UCSD-AML1 (cell line): ENCODE measurements at regions not wholly inside any gene's neighbourhood (a gene's known extent, or its start where the extent isn't known, plus 50 kb on each side); places are given as distances from the start of the nearest gene placed in this dataset.

Experiments
- DNase-seq: peaks from one replicate; lab custom pipeline; 2025; ENCODE audit not compliant: unreplicated experiment; lab: John Stamatoyannopoulos, UW

- DNase-seq, result no peak
These were observed 87.1 kb upstream of the ELL2 start for GRCh38 chr5:96048763-96049162.

DNA sequence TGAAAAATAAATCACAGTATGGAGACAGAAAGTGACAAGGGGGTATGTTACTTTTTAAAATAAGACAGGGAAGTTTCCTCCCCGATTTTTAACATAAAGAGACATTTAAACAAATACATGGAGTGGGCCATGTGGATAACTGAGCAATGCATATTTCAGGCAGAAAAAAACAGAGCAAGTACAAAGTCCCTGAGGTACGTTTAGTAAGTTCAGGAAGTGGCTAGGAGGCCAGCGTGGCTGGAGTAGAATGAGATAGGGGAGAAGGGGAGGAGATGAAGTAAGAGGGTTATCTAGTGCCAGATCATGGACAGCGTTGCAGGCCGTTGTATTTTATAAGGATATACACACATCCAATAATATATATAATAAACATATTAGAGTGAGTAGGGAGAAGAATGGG, 84.2 kb upstream of the ELL2 start:
- DNase-seq, result no peak

DNA sequence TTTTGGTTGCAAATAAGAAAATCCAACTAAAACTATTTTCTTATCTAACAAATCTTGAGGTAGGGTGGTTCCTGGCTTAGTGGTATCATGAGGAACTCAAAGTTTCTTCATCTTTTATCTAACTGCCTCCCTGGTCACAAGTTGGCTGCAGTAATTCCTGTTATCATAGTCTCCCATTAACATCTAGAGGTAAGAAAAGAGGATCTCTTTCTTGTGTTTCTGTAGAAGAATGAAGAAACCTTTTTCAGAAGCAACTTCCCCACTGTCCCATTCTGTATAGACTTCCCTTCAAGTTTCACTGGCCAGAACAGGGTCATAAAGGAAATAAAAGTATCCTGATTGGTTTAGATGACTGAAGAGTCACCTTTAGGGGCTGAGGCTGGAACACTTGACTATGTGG, 81.8 kb upstream of the ELL2 start:
- DNase-seq, result no peak

GRCh38 chr5:96037128-96037527, 75.5 kb upstream of the ELL2 start:
- no peak for DNase-seq

DNA sequence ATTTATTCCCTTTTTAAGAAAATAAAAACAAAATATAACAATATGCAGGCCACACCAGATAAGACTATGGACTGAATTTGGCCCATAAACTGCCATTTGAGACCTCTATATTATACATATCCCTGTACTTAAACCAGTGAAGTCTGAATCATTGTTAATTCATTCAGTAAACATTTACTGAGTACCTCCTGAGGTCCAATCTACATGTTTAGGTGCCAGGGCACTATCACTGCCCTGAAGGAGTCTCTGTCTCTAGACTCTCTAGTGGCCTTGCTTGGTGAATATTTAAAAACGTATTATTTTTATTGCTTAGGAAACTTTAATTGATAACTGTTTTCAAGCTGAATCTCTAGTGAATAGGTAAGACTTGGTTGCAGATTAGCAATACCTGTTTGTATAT, 74.7 kb upstream of the ELL2 start:
- no peak for DNase-seq

DNA sequence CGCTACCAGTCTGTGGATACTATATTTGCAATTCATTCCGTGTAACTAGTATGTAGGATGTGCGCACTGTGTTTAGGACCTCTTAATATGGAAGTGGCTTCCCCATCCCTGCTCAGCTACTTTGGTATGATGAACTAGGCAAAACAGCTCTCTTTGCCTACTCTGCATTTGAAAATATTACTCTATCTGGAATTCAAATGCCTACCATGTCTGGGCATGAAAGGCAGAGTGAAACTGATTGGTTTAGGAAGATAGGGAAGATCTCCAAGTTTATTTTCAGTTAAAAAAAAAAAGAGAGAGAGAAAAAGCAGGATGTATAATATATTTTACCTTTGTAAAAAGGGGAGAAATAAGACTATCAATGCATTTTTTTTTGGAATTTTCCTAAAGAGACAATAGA, 74.1 kb upstream of the ELL2 start:
- DNase-seq, result no peak

GRCh38 chr5:96033116-96033515, 71.5 kb upstream of the ELL2 start:
- no peak for DNase-seq

GRCh38 chr5:96031811-96032261, 70.2 kb upstream of the ELL2 start:
- no peak for DNase-seq

- DNase-seq, result no peak
These were observed 69.5 kb upstream of the ELL2 start for GRCh38 chr5:96031180-96031579.

- no peak for DNase-seq
These were observed 64.9 kb upstream of the ELL2 start for GRCh38 chr5:96026406-96027041.

- no peak for DNase-seq
These were observed 63.2 kb upstream of the ELL2 start for GRCh38 chr5:96024683-96025475.

GRCh38 chr5:96023518-96023917, 61.9 kb upstream of the ELL2 start:
- DNase-seq, result no peak

- no peak for DNase-seq
These were observed 61.3 kb upstream of the ELL2 start for GRCh38 chr5:96022971-96023370.

DNA sequence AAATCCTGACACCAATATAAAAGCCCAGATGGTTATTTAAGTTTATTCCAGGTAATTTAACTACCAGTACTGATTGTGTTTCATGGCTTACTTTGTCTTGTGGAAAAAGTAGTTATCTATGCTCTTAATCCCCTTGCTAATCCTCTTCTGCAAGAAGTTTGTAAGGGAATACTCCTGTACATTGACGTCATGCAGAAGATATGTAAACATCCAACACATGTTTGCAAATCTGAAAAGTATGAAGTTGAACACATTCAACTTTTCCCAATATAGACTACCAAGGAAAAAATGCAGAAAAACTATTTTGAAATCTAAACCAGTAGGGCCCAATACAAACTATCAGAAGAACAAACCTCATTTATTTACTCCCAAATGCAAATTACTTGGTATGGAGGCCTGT, 56.3 kb upstream of the ELL2 start:
- DNase-seq, result no peak

DNA sequence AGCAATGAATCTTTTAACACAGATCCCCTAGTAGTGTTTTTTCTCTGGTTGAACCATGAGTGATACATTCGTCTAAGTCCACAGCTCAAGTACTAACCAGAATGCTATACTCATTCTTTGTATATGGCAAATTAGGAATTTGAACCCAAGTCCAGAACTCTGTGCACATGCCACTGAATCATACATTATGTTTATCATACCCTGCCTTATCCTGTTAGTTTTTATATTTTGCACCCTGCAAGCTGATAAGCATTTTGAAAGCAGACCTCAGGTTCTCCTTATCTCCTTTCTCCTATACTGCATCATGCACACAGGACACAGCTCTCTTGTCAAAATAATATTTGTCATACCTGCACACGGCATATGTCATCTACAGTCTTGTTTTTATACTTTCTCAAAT, 54.6 kb upstream of the ELL2 start:
- no peak for DNase-seq

DNA sequence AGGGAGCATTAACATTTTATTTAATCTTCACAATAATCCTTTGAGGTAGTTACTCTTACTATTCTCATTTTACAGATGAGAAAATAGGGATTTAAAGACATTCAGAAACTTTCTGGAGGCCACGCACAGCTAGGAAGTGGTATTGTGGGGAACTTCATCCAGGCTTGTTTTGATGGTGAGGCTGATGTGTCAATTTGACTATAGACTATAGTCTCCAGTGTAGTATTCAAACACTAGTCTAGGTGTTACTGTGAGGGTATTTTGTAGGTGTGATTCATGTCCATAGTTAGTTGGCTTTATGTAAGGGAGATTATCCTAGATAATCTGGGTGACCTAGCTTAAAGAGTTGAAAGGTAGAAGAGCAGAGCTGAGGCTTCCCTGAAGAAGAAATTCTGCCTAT, 54.1 kb upstream of the ELL2 start:
- no peak for DNase-seq

- DNase-seq, result no peak
These were observed 52.7 kb upstream of the ELL2 start for GRCh38 chr5:96014395-96014794.

DNA sequence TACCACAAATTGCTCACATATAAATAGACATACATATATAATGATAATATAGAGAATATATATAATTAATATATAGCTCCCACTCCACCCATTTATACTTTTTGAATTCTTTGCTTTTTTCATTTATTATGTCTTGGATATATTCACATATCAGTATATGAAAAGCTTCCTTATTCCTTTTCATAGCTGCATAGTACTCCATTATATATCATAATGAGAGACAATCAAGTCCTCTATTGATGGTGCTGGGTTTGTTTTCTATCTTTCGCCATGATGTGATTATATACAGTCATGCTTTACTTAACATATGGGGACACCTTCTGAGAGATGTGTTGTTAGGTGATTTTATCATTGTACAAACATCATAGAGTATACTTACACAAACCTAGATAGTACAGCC, 51.6 kb upstream of the ELL2 start:
- DNase-seq, result no peak

DNA sequence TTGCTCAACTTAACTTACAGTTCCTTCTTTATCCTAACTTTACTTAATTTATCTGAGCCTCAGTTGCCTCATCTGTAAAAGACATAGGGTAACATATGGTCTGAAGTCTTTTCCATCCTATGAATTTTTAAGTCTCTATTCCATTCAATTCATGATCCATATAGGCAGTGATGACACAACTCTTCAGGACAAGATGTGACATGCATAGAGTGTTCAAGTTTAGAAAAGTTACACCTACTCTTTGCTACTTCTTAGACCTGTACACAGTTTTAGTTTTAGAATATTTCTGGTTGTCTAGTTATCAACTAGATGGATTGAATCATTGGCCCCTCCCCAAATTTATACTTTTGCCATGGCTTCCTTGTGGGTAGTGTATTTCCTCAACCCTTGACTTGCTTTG, 50.7 kb upstream of the ELL2 start:
- no peak for DNase-seq
